ENCODE measurements at regions not wholly inside any gene's neighbourhood (a gene's known extent, or its start where the extent isn't known, plus 50 kb on each side); places are given as distances from the start of the nearest gene placed in this dataset.
A peak's percentile ranks its signal among the peaks of the same experiment; 100 is the strongest.

DNA sequence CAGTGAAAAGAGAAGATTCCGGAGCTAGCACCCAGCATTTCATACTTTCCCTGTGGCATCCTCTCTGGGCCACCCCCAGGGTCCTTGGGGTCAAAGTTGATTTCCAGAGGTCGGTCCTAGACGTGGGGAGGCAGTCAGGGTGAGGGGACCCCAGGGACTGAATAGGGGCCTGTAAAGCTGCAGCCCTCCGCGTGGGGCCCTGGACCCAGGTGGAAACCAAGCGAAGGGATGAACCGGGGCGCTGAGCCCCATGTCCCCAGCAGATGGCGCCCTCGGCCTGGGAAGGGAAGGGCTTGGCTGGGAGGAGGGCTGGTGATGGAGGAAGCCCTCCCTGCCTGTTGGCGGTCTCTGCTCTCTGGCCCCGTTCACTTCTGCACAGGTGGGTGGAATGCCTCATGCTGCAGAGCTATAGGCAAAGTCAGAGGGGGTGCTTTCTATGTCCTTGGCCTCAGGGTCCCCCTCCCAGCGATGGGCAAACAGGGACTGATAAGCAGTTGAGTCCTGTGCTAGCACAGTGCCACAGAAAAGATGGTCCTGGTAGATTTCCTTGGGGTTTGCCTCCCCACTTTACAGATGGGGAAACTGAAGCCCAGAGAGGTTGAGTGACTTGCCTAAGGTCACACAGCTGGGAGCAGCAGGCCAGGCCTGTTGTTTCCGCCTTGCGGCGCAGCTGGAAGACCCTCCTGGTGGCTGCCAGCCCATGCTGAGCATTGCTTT lies 163.4 kb upstream of the CIBAR2 start:
- Mint-ChIP-seq H3K9me3 (no peaks in the 10 kb centered on the region), H3K4me1 (ENCODE audit: low read depth) (no peaks in the 10 kb centered on the region), H3K27me3 (ENCODE audit: insufficient read depth) (no peaks in the 10 kb centered on the region; the same call in 1 of the 2 replicates), H3K27ac (no peak overlapping the region), H3K36me3 (ENCODE audit: low read depth) (no peaks in the 10 kb centered on the region; the same call in 1 of the 2 replicates), H3K4me3 (no peak overlapping the region)
- TF ChIP-seq, protein P1, sequence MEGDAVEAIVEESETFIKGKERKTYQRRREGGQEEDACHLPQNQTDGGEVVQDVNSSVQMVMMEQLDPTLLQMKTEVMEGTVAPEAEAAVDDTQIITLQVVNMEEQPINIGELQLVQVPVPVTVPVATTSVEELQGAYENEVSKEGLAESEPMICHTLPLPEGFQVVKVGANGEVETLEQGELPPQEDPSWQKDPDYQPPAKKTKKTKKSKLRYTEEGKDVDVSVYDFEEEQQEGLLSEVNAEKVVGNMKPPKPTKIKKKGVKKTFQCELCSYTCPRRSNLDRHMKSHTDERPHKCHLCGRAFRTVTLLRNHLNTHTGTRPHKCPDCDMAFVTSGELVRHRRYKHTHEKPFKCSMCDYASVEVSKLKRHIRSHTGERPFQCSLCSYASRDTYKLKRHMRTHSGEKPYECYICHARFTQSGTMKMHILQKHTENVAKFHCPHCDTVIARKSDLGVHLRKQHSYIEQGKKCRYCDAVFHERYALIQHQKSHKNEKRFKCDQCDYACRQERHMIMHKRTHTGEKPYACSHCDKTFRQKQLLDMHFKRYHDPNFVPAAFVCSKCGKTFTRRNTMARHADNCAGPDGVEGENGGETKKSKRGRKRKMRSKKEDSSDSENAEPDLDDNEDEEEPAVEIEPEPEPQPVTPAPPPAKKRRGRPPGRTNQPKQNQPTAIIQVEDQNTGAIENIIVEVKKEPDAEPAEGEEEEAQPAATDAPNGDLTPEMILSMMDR (IDR thresholded peaks at IDR 0.05): peak; percentile 95
- DNase-seq: peak; percentile 15

DNA sequence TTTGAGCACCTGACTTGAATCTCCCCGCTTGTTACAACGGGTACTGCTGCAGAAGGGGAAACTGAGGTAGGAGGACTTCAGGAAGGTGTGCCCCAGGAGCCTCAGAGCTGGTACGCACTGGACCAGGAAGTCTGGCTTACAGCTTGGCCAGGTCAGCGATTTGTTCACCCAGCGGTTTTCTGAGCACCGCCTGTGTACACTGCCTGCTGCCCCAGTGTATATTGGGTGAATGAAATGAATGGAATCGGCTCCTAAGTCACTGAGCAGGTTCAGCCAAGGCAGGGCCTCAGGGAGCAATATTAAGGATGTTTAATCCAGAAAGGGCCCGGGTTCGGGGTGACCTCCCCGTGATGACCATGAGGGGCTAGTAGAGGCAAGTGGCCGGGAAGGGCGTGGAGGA lies 164.0 kb upstream of the CIBAR2 start:
- no peaks in the 10 kb centered on the region; the same call in 1 of the 2 replicates for H3K27me3 Mint-ChIP-seq (ENCODE audit: insufficient read depth)
- TF ChIP-seq, protein P1 (IDR thresholded peaks at IDR 0.05): no peak
- H3K9me3 Mint-ChIP-seq: no peaks in the 10 kb centered on the region
- no peaks in the 10 kb centered on the region for H3K4me1 Mint-ChIP-seq (ENCODE audit: low read depth)
- H3K4me3 Mint-ChIP-seq: no peak overlapping the region
- no peak for DNase-seq
- H3K36me3 Mint-ChIP-seq (ENCODE audit: low read depth): no peaks in the 10 kb centered on the region; the same call in 1 of the 2 replicates
- H3K27ac Mint-ChIP-seq: no peak overlapping the region; the same call in 1 of the 2 replicates

DNA sequence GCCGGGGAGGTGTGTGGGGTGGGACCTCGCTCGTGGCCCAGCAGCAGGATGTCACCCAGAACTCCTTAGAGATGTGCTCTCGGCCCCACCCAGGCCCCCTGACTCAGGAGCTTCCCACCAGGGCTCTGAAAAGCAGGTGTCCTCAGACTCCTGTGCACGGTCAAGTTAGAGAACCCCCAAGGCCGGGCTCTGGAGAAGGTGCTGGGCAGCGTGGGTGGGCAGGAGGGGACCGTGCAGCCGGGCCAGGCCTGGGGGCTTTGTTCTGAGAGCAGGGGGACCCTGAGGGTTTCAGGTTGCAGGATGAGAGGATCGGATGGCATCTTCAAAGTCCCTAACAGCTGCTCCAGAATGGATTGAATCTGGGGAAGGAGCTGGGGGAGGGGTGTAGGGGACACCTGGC lies 164.4 kb upstream of the CIBAR2 start:
- H3K27me3 Mint-ChIP-seq (ENCODE audit: insufficient read depth): no peaks in the 10 kb centered on the region; the same call in 1 of the 2 replicates
- no peaks in the 10 kb centered on the region; the same call in 1 of the 2 replicates for H3K36me3 Mint-ChIP-seq (ENCODE audit: low read depth)
- no peaks in the 10 kb centered on the region for H3K4me1 Mint-ChIP-seq (ENCODE audit: low read depth)
- H3K27ac Mint-ChIP-seq: no peak overlapping the region; the same call in 1 of the 2 replicates
- H3K4me3 Mint-ChIP-seq: no peak overlapping the region
- no peak for DNase-seq
- TF ChIP-seq, protein P1 (IDR thresholded peaks at IDR 0.05): no peak
- no peaks in the 10 kb centered on the region for H3K9me3 Mint-ChIP-seq

DNA sequence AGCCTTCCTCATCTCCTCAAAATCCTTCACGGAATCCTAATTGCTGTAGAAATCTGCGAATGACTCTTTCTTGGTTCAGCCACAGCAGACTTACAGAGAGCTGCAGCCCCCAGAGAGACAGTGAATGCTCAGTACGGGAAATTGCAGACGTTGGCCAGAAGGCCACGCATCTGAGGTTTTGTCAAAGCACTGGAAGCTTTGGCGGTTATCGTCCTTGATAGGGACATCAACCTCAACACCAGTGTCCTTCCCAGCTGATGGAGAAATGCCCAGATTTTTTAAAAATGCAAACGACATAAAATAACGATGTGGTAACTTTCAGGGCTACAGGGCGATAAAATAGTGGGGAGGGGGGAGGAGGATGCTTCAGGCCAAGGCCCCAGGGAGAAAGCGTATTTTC lies 166.6 kb upstream of the CIBAR2 start:
- no peaks in the 10 kb centered on the region for H3K4me1 Mint-ChIP-seq (ENCODE audit: low read depth)
- no peaks in the 10 kb centered on the region for H3K36me3 Mint-ChIP-seq (ENCODE audit: low read depth)
- H3K27me3 Mint-ChIP-seq (ENCODE audit: insufficient read depth): no peaks in the 10 kb centered on the region; the same call in none of the 2 replicates
- H3K27ac Mint-ChIP-seq: no peak overlapping the region
- no peak for DNase-seq
- TF ChIP-seq, protein P1 (IDR thresholded peaks at IDR 0.05): no peak
- no peak overlapping the region for H3K4me3 Mint-ChIP-seq
- no peaks in the 10 kb centered on the region for H3K9me3 Mint-ChIP-seq

DNA sequence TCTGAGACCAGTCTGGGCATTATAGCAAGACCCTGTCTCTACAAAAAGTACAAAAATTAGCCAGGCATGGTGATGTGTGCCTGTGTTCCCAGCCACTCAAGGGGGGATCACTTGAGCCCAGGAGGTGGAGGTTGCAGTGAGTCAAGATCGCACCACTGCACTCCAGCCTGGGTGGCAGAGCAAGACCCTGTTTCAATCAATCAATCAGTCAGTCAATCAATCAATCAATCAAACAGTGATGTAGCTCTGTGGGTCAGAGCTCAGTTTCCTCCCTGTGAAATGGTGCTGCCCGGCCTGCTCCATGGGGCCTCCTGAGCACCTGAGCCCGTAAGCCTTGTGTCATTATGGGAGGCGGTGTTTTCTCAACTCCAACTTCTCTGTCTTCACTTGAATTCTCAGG lies 167.1 kb upstream of the CIBAR2 start:
- Mint-ChIP-seq H3K4me1 (ENCODE audit: low read depth) (peaks cover under 1% of the 10 kb centered on the region; the same call in 1 of the 2 replicates), H3K36me3 (ENCODE audit: low read depth) (no peaks in the 10 kb centered on the region), H3K27me3 (ENCODE audit: insufficient read depth) (no peaks in the 10 kb centered on the region; the same call in none of the 2 replicates), H3K27ac (no peak overlapping the region), H3K9me3 (no peaks in the 10 kb centered on the region), H3K4me3 (no peak overlapping the region)
- no peak for DNase-seq
- TF ChIP-seq, protein P1 (IDR thresholded peaks at IDR 0.05): no peak
